Esophagus squamous epithelium (tissue), 5 donors: ENCODE measurements at regions not wholly inside any gene's neighbourhood (a gene's known extent, or its start where the extent isn't known, plus 50 kb on each side); places are given as distances from the start of the nearest gene placed in this dataset.
A peak's percentile ranks its signal among the peaks of the same experiment; 100 is the strongest.

Experiments
- DNase-seq: peaks from one replicate; lab custom pipeline; 2025; lab: John Stamatoyannopoulos, UW
- H3K27ac ChIP-seq, 4 donors: fragments of 200-600 bp; sonication (generic); one replicate each; pipeline ENCODE4 v1.5.1; 2016 to 2019; ENCODE audit warnings: mild to moderate bottlenecking in 1 of 4
- H3K27me3 ChIP-seq, 4 donors: fragments of 200-600 bp; sonication (generic); 1 replicate in 3 of 4; 2 replicates in 1 of 4; pipeline versions ENCODE4 v1.5.1 to v1.6.0; 2017 to 2021; ENCODE audit warnings: antibody characterized with exemption in 1 of 4
- H3K36me3 ChIP-seq, 3 donors: fragments of 200-600 bp; sonication (generic); one replicate each; pipeline ENCODE4 v1.5.1; 2016 to 2019
- H3K4me1 ChIP-seq, 3 donors: fragments of 200-600 bp; sonication (generic); one replicate each; pipeline ENCODE4 v1.5.1; 2017 to 2019
- H3K4me3 ChIP-seq, 4 donors: fragments of 200-600 bp; sonication (generic); 1 replicate in 3 of 4; 2 replicates in 1 of 4; pipeline ENCODE4 v1.5.1; 2016 to 2019; ENCODE audit warnings: mild to moderate bottlenecking in 2 of 4, moderate library complexity in 1 of 4
- H3K9me3 ChIP-seq, 3 donors: fragments of 200-600 bp; sonication (generic); one replicate each; pipeline ENCODE4 v1.5.1; 2016 to 2019
- CTCF ChIP-seq, 6 experiments: fragments of 450-650 bp in 4 of 6; fragments of 200-600 bp in 2 of 6; sonication (generic) in 2 of 6; IDR thresholded peaks; one replicate each; pipeline ENCODE4 v1.5.1; 2016 to 2019; ENCODE audit warnings: antibody characterized with exemption in 6 of 6, mild to moderate bottlenecking in 4 of 6, moderate library complexity in 4 of 6
- POLR2A ChIP-seq, 4 donors: fragments of 450-650 bp; IDR thresholded peaks; one replicate each; pipeline ENCODE4 v1.6.1; 2017; ENCODE audit warnings: antibody characterized with exemption in 4 of 4, mild to moderate bottlenecking in 4 of 4, moderate library complexity in 3 of 4
- WGBS, 2 donors: methylation state at CpG; one replicate each; pipeline ENCODE4 v1.1.5; 2018; 5-methylcytosine and 5-hydroxymethylcytosine counted together
- intact Hi-C: fragments of 100-400 bp; cut with DNase I; formaldehyde crosslinking; loops from one replicate; pipeline ENCODE4 v1.15.0; 2022
- donor health status: DM: yes; HTN: yes; CAD: no.

- WGBS, 2 donors: 66 to 72% methylated on average over 5 of the region's 5 CpGs
- no peak for DNase-seq
- Histone ChIP-seq H3K36me3 (no peaks in the 10 kb centered on the region), H3K4me3 (no peak overlapping the region), H3K9me3 (no peaks in the 10 kb centered on the region), H3K27ac (no peak overlapping the region), H3K27me3 (no peaks in the 10 kb centered on the region), H3K4me1 (no peaks in the 10 kb centered on the region)
- TF ChIP-seq CTCF (IDR thresholded peaks at IDR 0.05): no peak
- no peak for TF ChIP-seq POLR2A (IDR thresholded peaks at IDR 0.05)
- intact Hi-C loops: no loop called here
These were observed 182.0 kb upstream of the FAM241A start for GRCh38 chr4:111963158-111963700.

GRCh38 chr4:111977419-111977965 lies 167.8 kb upstream of the FAM241A start:
- DNase-seq: no peak
- WGBS, 2 donors: 59% methylated on average over 5 of the region's 7 CpGs; no CpG with 5 or more reads in 1 of the 2 donors
- Histone ChIP-seq H3K27me3 (no peaks in the 10 kb centered on the region), H3K36me3 (no peaks in the 10 kb centered on the region), H3K4me3 (no peak overlapping the region), H3K4me1 (peaks cover 7 to 36% (median 10%) of the 10 kb centered on the region in 3 donors), H3K27ac (peak overlapping the region in 3 of 4 donors; percentile 41 to 49 (median 47)), H3K9me3 (peaks cover 0 to 5% (median 4%) of the 10 kb centered on the region in 3 donors)
- intact Hi-C loops: no loop called here
- no peak for TF ChIP-seq POLR2A (IDR thresholded peaks at IDR 0.05)
- no peak for TF ChIP-seq CTCF (IDR thresholded peaks at IDR 0.05)

- Histone ChIP-seq H3K27me3 (no peaks in the 10 kb centered on the region), H3K4me3 (no peak overlapping the region), H3K27ac (no peak overlapping the region), H3K36me3 (no peaks in the 10 kb centered on the region), H3K9me3 (peaks cover 0 to 5% (median 4%) of the 10 kb centered on the region in 3 donors), H3K4me1 (peaks cover 7 to 36% (median 10%) of the 10 kb centered on the region in 3 donors)
- no peak for DNase-seq
- TF ChIP-seq CTCF (IDR thresholded peaks at IDR 0.05) (no peak), POLR2A (IDR thresholded peaks at IDR 0.05) (no peak)
- intact Hi-C loops: no loop called here
These were observed 165.3 kb upstream of the FAM241A start for GRCh38 chr4:111979921-111980320.

DNA sequence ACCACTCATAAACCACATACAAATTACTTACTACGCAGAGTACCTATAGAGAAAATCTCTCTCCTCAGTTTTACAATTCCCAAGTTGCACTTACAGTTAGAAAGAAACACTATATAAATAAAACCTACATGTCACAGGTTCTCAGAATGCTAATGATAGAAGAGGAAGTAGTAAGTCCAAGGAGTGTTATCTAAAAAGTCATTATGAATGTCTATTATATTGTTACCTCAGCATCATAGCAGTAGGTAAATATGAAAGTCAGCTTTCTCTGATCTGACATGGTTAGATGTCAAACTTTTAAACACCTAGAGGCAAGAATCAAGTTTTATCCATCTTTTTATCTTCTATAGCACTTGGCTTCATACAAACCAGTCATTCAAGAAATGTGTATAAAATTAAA lies 163.2 kb upstream of the FAM241A start:
- DNase-seq: no peak
- Histone ChIP-seq H3K4me1 (peaks cover 7 to 32% (median 10%) of the 10 kb centered on the region in 3 donors), H3K27me3 (no peaks in the 10 kb centered on the region), H3K9me3 (no peaks in the 10 kb centered on the region), H3K27ac (no peak overlapping the region), H3K36me3 (no peaks in the 10 kb centered on the region), H3K4me3 (no peak overlapping the region)
- intact Hi-C loops: no loop called here
- no peak for TF ChIP-seq POLR2A (IDR thresholded peaks at IDR 0.05)
- no peak for TF ChIP-seq CTCF (IDR thresholded peaks at IDR 0.05)
- WGBS, 2 donors: 96 to 100% methylated on average over 1 of the region's 1 CpG

DNA sequence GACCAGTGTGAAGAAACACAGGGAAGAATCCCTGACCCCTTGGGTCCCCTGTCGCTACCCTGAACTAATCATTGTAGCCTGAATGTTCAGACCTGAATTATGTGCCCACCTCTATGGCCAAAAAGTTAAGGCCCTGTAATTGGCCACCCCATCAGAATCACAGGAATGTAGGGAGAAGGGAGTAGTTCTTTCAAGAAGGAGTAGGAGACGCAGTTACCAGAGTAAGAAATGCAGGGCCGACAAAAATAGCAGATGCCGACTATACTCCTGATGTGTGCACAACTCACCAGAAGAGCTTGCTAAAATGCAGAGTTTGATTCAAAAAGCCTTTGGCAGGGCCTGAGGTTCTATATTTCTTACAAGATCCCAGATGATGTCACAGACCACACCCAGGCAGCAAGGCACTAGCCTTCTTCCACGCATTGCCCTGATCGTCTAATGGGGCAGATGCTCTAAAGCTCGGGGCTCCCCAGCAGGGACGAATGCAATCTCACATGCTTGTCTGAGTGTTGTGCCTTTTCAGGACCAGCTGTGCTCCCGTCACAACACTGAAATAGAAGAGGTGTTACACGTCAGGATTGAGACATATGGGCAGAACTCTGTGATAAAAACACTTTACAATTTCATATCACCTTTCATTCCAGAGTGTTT lies 161.0 kb upstream of the FAM241A start:
- Histone ChIP-seq H3K4me1 (peaks cover 0 to 21% (median 0%) of the 10 kb centered on the region in 3 donors), H3K27ac (no peak overlapping the region), H3K9me3 (no peaks in the 10 kb centered on the region), H3K4me3 (no peak overlapping the region), H3K27me3 (no peaks in the 10 kb centered on the region), H3K36me3 (no peaks in the 10 kb centered on the region)
- TF ChIP-seq POLR2A (IDR thresholded peaks at IDR 0.05) (no peak), CTCF (IDR thresholded peaks at IDR 0.05) (no peak)
- intact Hi-C loops: no loop called here
- no peak for DNase-seq
- WGBS, 2 donors: 54 to 73% methylated on average over 8 to 10 of the region's 10 CpGs
